HepG2 (cell line): ENCODE measurements at regions not wholly inside any gene's neighbourhood (a gene's known extent, or its start where the extent isn't known, plus 50 kb on each side); places are given as distances from the start of the nearest gene placed in this dataset.

Source experiments
- ATAC-seq: fragments of 200-7000 bp; cut with Tn5 transposase; 3 replicates; pipeline ENCODE4 v1.9.1; 2020; ENCODE audit warnings: mild to moderate bottlenecking, moderate library complexity
- BruUV-seq: library from RNA; stranded (reverse); fragments of 400-500 nt; replicated peaks from 2 replicates; lab custom pipeline; 2021; lab: Mats Ljungman, UMichigan
- CTCF ChIA-PET: fragments of 300-600 bp; formaldehyde crosslinking; extraction: SDS; loops from one replicate; lab custom pipeline; 2021; ENCODE audit warnings: low total read pairs, inconsistent platforms, low intra/inter-chr PET ratio; lab: Yijun Ruan, JAX
- POLR2A ChIA-PET: fragments of 350-600 bp; sonication (Branson Sonifier 250); formaldehyde crosslinking; loops from one replicate; lab custom pipeline; 2020; ENCODE audit warnings: antibody characterized with exemption, inconsistent platforms; lab: Yijun Ruan, JAX
- DNase-seq: peaks from one replicate; pipeline ENCODE4 v3.0.0-alpha.2; 2015; ENCODE audit warnings: low spot score
- FAIRE-seq: peaks from 3 replicates; lab custom pipeline; 2011; peaks lifted over from hg19 to GRCh38; lab: Jason Lieb, UNC
- H2AFZ ChIP-seq: one replicate; pipeline ENCODE4 v1.6.1; 2011; ENCODE audit warnings: low read length, inconsistent platforms
- H3K27ac ChIP-seq: fragments of 300-600 bp; 3 replicates; pipeline ENCODE4 v1.8.0; 2011; ENCODE audit warnings: mixed run types, mild to moderate bottlenecking, mixed read lengths, low read length, inconsistent platforms; ENCODE audit not compliant: insufficient read depth; ENCODE audit errors: extremely low read length
- H3K27me3 ChIP-seq, 2 experiments: fragments of 200-600 bp in 1 of 2; 2 replicates in 1 of 2; 3 replicates in 1 of 2; pipeline versions ENCODE4 v1.6.0 to v1.8.0; 2011; ENCODE audit warnings: low read length in 2 of 2, mild to moderate bottlenecking in 2 of 2, moderate library complexity in 2 of 2, inconsistent platforms in 1 of 2; ENCODE audit not compliant: insufficient read depth in 2 of 2, control insufficient read depth in 1 of 2
- H3K36me3 ChIP-seq, 2 experiments: fragments of 200-600 bp in 1 of 2; replicated peaks in 1 of 2; 2 replicates in 1 of 2; 3 replicates in 1 of 2; pipeline versions ENCODE4 v1.5.1 to v1.8.0; 2011; ENCODE audit warnings: low read length in 2 of 2, inconsistent platforms in 1 of 2; ENCODE audit not compliant: insufficient read depth in 2 of 2, control insufficient read depth in 1 of 2
- H3K4me1 ChIP-seq: 2 replicates; pipeline ENCODE4 v1.5.1; 2012; ENCODE audit warnings: low read length, inconsistent platforms; ENCODE audit not compliant: insufficient read depth
- H3K4me2 ChIP-seq: 2 replicates; pipeline ENCODE4 v1.6.0; 2011; ENCODE audit warnings: low read depth, low read length, inconsistent platforms
- H3K4me3 ChIP-seq, 3 experiments: fragments of 200-600 bp in 1 of 3; sonication (generic), shearing (Covaris generic) in 1 of 3; replicated peaks in 1 of 3; 2 replicates each; pipeline ENCODE4 v1.5.1; 2011 to 2016; ENCODE audit warnings: low read length in 3 of 3, inconsistent platforms in 2 of 3, low read depth in 2 of 3, mild to moderate bottlenecking in 2 of 3, control low read depth in 1 of 3, mixed read lengths in 1 of 3; ENCODE audit not compliant: insufficient read depth in 1 of 3
- H3K79me2 ChIP-seq: one replicate; pipeline ENCODE4 v1.6.1; 2011; ENCODE audit warnings: low read length, inconsistent platforms; ENCODE audit not compliant: insufficient read depth
- H3K9ac ChIP-seq: 2 replicates; pipeline ENCODE4 v1.6.0; 2011; ENCODE audit warnings: mild to moderate bottlenecking, low read depth, low read length, inconsistent platforms; ENCODE audit not compliant: insufficient read depth
- H3K9me3 ChIP-seq: 2 replicates; pipeline ENCODE4 v1.5.1; 2012; ENCODE audit warnings: mild to moderate bottlenecking, low read length
- H4K20me1 ChIP-seq: 2 replicates; pipeline ENCODE4 v1.6.0; 2011; ENCODE audit warnings: inconsistent platforms, mild to moderate bottlenecking, low read length, moderate library complexity; ENCODE audit not compliant: insufficient read depth
- CENPX ChIP-seq: sonication (generic); formaldehyde crosslinking; IDR thresholded peaks from 2 replicates; pipeline ENCODE4 v1.9.0; 2021; ENCODE audit warnings: mild to moderate bottlenecking, missing genetic modification reagents, moderate library complexity
- HDAC1 ChIP-seq: sonication (generic); formaldehyde crosslinking; IDR thresholded peaks from 2 replicates; pipeline ENCODE4 v1.5.1; 2020; ENCODE audit warnings: mild to moderate bottlenecking, missing genetic modification reagents
- MIXL1 ChIP-seq: IDR thresholded peaks from 2 replicates; pipeline ENCODE4 v1.6.1; 2016
- ZC3H13 ChIP-seq: sonication (generic); formaldehyde crosslinking; IDR thresholded peaks from 2 replicates; pipeline ENCODE4 v1.8.1; 2023; ENCODE audit warnings: mild to moderate bottlenecking, missing genetic modification reagents, moderate library complexity
- ZNF430 ChIP-seq: sonication (generic); formaldehyde crosslinking; IDR thresholded peaks from 2 replicates; pipeline ENCODE4 v1.9.0; 2021; ENCODE audit warnings: mild to moderate bottlenecking, missing genetic modification reagents
- ZSCAN29 ChIP-seq: sonication (generic); formaldehyde crosslinking; conservative IDR thresholded peaks from 2 replicates; pipeline ENCODE4 v1.4.0; 2020; ENCODE audit warnings: mild to moderate bottlenecking, missing genetic modification reagents
- WGBS: methylation state at CpG from one replicate; pipeline ENCODE4 v1.1.6; 2017; ENCODE audit warnings: low lambda C conversion rate; 5-methylcytosine and 5-hydroxymethylcytosine counted together
- in situ Hi-C: cut with HindIII; loops from 2 replicates; pipeline ENCODE4 v1.10.0; 2017; ENCODE audit warnings: low pct_unique_long_range_greater_than_20kb; ENCODE audit not compliant: extremely low pct_ligation_motif_present
- intact Hi-C: fragments of 100-400 bp; cut with micrococcal nuclease; formaldehyde crosslinking; loops from one replicate; pipeline ENCODE4 v1.10.0; 2022; ENCODE audit not compliant: unreplicated experiment
- TF ChIP-seq, protein P1 (sequence below): sonication (generic); formaldehyde crosslinking; IDR thresholded peaks from 2 replicates; pipeline ENCODE4 v1.4.0; 2020; ENCODE audit warnings: missing genetic modification reagents, borderline replicate concordance
- TF ChIP-seq, protein P2 (sequence below): sonication (generic); formaldehyde crosslinking; IDR thresholded peaks from 2 replicates; pipeline ENCODE4 v1.4.0; 2020; ENCODE audit warnings: missing genetic modification reagents, borderline replicate concordance
- TF ChIP-seq, protein P3 (sequence below): sonication (generic); formaldehyde crosslinking; conservative IDR thresholded peaks from 2 replicates; pipeline ENCODE4 v1.4.0; 2020; ENCODE audit warnings: missing genetic modification reagents

DNA sequence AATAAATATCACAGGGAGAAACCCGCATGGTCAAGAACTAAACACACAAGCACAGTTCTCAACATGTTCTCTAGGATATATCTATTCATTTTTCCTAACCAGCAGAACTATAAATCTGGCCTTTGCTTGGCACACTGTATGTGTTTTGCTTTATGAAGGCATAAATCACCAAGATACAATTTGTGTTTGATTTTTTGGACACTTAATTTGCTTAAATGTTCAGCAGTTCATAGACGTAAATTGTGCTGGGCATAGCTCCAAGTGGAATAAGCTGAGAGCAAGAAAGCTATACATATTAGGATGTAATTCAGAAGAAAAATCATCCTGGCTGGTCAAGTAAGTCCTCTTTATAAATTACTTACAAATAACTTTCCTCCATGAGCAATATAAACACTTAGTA, 341.5 kb upstream of the ATP5MC3 start (continued):
- TF ChIP-seq, protein P1, sequence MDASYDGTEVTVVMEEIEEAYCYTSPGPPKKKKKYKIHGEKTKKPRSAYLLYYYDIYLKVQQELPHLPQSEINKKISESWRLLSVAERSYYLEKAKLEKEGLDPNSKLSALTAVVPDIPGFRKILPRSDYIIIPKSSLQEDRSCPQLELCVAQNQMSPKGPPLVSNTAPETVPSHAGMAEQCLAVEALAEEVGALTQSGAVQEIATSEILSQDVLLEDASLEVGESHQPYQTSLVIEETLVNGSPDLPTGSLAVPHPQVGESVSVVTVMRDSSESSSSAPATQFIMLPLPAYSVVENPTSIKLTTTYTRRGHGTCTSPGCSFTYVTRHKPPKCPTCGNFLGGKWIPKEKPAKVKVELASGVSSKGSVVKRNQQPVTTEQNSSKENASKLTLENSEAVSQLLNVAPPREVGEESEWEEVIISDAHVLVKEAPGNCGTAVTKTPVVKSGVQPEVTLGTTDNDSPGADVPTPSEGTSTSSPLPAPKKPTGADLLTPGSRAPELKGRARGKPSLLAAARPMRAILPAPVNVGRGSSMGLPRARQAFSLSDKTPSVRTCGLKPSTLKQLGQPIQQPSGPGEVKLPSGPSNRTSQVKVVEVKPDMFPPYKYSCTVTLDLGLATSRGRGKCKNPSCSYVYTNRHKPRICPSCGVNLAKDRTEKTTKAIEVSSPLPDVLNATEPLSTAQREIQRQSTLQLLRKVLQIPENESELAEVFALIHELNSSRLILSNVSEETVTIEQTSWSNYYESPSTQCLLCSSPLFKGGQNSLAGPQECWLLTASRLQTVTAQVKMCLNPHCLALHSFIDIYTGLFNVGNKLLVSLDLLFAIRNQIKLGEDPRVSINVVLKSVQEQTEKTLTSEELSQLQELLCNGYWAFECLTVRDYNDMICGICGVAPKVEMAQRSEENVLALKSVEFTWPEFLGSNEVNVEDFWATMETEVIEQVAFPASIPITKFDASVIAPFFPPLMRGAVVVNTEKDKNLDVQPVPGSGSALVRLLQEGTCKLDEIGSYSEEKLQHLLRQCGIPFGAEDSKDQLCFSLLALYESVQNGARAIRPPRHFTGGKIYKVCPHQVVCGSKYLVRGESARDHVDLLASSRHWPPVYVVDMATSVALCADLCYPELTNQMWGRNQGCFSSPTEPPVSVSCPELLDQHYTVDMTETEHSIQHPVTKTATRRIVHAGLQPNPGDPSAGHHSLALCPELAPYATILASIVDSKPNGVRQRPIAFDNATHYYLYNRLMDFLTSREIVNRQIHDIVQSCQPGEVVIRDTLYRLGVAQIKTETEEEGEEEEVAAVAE (CRISPR knock-in tag): no peak
- TF ChIP-seq HDAC1 (CRISPR knock-in tag) (no peak), ZNF430 (CRISPR knock-in tag) (no peak), MIXL1 (CRISPR knock-in tag) (no peak)
- TF ChIP-seq, protein P2, sequence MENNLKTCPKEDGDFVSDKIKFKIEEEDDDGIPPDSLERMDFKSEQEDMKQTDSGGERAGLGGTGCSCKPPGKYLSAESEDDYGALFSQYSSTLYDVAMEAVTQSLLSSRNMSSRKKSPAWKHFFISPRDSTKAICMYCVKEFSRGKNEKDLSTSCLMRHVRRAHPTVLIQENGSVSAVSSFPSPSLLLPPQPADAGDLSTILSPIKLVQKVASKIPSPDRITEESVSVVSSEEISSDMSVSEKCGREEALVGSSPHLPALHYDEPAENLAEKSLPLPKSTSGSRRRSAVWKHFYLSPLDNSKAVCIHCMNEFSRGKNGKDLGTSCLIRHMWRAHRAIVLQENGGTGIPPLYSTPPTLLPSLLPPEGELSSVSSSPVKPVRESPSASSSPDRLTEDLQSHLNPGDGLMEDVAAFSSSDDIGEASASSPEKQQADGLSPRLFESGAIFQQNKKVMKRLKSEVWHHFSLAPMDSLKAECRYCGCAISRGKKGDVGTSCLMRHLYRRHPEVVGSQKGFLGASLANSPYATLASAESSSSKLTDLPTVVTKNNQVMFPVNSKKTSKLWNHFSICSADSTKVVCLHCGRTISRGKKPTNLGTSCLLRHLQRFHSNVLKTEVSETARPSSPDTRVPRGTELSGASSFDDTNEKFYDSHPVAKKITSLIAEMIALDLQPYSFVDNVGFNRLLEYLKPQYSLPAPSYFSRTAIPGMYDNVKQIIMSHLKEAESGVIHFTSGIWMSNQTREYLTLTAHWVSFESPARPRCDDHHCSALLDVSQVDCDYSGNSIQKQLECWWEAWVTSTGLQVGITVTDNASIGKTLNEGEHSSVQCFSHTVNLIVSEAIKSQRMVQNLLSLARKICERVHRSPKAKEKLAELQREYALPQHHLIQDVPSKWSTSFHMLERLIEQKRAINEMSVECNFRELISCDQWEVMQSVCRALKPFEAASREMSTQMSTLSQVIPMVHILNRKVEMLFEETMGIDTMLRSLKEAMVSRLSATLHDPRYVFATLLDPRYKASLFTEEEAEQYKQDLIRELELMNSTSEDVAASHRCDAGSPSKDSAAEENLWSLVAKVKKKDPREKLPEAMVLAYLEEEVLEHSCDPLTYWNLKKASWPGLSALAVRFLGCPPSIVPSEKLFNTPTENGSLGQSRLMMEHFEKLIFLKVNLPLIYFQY (CRISPR knock-in tag): no peak

DNA sequence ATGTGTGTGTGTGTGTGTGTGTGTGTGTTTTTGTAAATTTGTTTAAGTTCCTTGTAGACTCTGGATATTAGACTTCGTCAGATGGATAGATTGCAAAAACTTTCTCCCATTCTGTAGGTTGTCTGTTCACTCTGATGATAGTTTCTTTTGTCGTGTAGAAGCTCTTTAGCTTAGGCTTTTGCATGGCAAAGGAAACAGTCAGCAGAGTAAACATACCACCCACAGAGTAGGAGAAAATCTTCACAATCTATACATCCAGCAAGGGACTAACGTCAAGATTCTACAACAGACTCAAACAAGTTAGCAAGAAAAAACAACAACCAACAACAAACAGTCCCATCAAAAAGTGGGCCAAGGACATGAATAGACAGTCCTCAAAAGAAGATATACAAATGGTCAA, 336.7 kb upstream of the ATP5MC3 start:
- POLR2A ChIA-PET: no interaction called here
- in situ Hi-C loops (no loop called here), intact Hi-C loops (no loop called here)
- ATAC-seq (no peak), FAIRE-seq (no peak), DNase-seq (no peak)
- H3K27me3 ChIP-seq: peaks cover 0 to 1% of the 10 kb centered on the region in 2 experiments; a peak in 1 of 5 replicates
- no peak overlapping the region for H2AFZ ChIP-seq
- H3K4me3 ChIP-seq: no peak overlapping the region
- no peaks in the 10 kb centered on the region for H3K4me1 ChIP-seq
- no peak overlapping the region for H3K4me2 ChIP-seq
- no peak overlapping the region for H3K27ac ChIP-seq
- BruUV-seq: no TSS peak
- H3K36me3 ChIP-seq: no peaks in the 10 kb centered on the region
- H3K9ac ChIP-seq: no peak overlapping the region
- CTCF ChIA-PET: no interaction called here
- no peaks in the 10 kb centered on the region for H3K9me3 ChIP-seq
- no peaks in the 10 kb centered on the region for H3K79me2 ChIP-seq
- no peaks in the 10 kb centered on the region for H4K20me1 ChIP-seq
- WGBS: 14% methylated on average over 3 of the region's 3 CpGs
- no peak for TF ChIP-seq CENPX (CRISPR knock-in tag)
- TF ChIP-seq ZSCAN29: no peak
- TF ChIP-seq, protein P3, sequence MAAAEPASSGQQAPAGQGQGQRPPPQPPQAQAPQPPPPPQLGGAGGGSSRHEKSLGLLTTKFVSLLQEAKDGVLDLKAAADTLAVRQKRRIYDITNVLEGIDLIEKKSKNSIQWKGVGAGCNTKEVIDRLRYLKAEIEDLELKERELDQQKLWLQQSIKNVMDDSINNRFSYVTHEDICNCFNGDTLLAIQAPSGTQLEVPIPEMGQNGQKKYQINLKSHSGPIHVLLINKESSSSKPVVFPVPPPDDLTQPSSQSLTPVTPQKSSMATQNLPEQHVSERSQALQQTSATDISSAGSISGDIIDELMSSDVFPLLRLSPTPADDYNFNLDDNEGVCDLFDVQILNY (CRISPR knock-in tag): no peak
- TF ChIP-seq ZC3H13 (CRISPR knock-in tag): no peak
